ENCODE measurements at regions not wholly inside any gene's neighbourhood (a gene's known extent, or its start where the extent isn't known, plus 50 kb on each side); places are given as distances from the start of the nearest gene placed in this dataset.

DNA sequence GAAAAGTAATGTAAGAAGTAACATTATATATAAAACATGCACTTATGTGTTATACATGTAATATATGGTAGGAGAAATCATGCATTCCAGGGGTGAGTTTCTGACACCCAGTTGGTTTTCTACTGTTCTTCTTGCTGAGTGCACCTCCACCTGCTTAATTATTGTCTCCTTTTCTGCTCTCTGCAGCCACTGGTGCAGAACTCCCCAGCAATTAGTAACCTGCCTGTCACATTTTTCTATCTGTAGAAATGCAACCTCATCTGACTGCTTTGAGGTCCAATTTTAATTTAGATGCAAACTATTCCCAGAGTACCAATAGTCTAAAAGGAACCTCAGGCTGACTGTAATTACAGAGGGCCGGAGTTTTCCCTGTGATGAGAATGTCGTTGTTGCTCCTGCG is 842.1 kb downstream of the AACS start:
- DNase-seq: no peak
- no peak for ATAC-seq
- no peaks in the 10 kb centered on the region for H3K4me1 ChIP-seq

GRCh38 chr12:125919856-125920470 is 854.7 kb downstream of the AACS start:
- no peak overlapping the region for H3K27ac ChIP-seq

More for the DNA sequence above, 842.1 kb downstream of the AACS start:
- Histone ChIP-seq H3K27me3 (no peaks in the 10 kb centered on the region), H3K36me3 (no peaks in the 10 kb centered on the region), H3K27ac (no peak overlapping the region), H3K9me3 (no peaks in the 10 kb centered on the region), H3K4me3 (no peak overlapping the region)
- TF ChIP-seq, protein P1, sequence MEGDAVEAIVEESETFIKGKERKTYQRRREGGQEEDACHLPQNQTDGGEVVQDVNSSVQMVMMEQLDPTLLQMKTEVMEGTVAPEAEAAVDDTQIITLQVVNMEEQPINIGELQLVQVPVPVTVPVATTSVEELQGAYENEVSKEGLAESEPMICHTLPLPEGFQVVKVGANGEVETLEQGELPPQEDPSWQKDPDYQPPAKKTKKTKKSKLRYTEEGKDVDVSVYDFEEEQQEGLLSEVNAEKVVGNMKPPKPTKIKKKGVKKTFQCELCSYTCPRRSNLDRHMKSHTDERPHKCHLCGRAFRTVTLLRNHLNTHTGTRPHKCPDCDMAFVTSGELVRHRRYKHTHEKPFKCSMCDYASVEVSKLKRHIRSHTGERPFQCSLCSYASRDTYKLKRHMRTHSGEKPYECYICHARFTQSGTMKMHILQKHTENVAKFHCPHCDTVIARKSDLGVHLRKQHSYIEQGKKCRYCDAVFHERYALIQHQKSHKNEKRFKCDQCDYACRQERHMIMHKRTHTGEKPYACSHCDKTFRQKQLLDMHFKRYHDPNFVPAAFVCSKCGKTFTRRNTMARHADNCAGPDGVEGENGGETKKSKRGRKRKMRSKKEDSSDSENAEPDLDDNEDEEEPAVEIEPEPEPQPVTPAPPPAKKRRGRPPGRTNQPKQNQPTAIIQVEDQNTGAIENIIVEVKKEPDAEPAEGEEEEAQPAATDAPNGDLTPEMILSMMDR (IDR thresholded peaks at IDR 0.05): no peak
- intact Hi-C loops (cut with DNase I): no loop called here

GRCh38 chr12:125922330-125922729 is 857.1 kb downstream of the AACS start:
- Histone ChIP-seq H3K4me1 (no peaks in the 10 kb centered on the region), H3K9me3 (no peaks in the 10 kb centered on the region), H3K27me3 (no peaks in the 10 kb centered on the region), H3K4me3 (no peak overlapping the region), H3K36me3 (no peaks in the 10 kb centered on the region), H3K27ac (no peak overlapping the region)
- TF ChIP-seq, protein P1 (IDR thresholded peaks at IDR 0.05): no peak
- intact Hi-C loops (cut with DNase I): no loop called here
- no peak for ATAC-seq
- no peak for DNase-seq

More at GRCh38 chr12:125919856-125920470, 854.7 kb downstream of the AACS start:
- no peak for DNase-seq
- H3K27me3 ChIP-seq: no peaks in the 10 kb centered on the region
- H3K36me3 ChIP-seq: no peaks in the 10 kb centered on the region
- no peak for ATAC-seq
- no peaks in the 10 kb centered on the region for H3K4me1 ChIP-seq
- TF ChIP-seq, protein P1 (IDR thresholded peaks at IDR 0.05): no peak
- no peak overlapping the region for H3K4me3 ChIP-seq
- H3K9me3 ChIP-seq: no peaks in the 10 kb centered on the region
- intact Hi-C loops (cut with DNase I): no loop called here

DNA sequence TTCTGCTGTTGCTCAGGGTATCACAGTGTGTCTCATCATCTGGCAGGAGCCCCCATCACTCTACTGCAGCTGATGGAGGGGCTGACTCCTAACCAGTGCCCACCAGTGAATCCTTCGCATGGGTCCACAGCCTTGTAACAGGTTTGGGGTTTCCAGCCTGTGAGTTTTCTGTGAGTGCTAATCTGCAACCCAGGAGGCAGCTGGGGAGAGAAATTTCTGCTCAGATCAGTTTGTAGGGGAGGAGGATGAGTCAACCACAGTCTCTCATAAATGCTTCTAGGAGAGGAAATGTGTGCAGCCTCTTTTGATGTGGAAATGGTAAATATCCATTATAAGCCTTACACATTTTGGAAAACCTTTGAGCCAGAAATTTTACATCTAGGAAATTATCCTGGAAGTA is 871.3 kb downstream of the AACS start:
- Histone ChIP-seq H3K27me3 (no peaks in the 10 kb centered on the region), H3K36me3 (no peaks in the 10 kb centered on the region), H3K4me3 (no peak overlapping the region), H3K27ac (no peak overlapping the region), H3K9me3 (no peaks in the 10 kb centered on the region), H3K4me1 (no peaks in the 10 kb centered on the region)
- TF ChIP-seq, protein P1 (IDR thresholded peaks at IDR 0.05): no peak
- ATAC-seq (no peak), DNase-seq (no peak)
- intact Hi-C loops (cut with DNase I): no loop called here

GRCh38 chr12:125944446-125944845 is 879.2 kb downstream of the AACS start:
- no peak for DNase-seq
- intact Hi-C loops (cut with DNase I): no loop called here
- Histone ChIP-seq H3K27me3 (no peaks in the 10 kb centered on the region), H3K27ac (no peak overlapping the region), H3K9me3 (no peaks in the 10 kb centered on the region), H3K36me3 (no peaks in the 10 kb centered on the region), H3K4me1 (no peaks in the 10 kb centered on the region), H3K4me3 (no peak overlapping the region)
- ATAC-seq: no peak
- TF ChIP-seq, protein P1 (IDR thresholded peaks at IDR 0.05): no peak

DNA sequence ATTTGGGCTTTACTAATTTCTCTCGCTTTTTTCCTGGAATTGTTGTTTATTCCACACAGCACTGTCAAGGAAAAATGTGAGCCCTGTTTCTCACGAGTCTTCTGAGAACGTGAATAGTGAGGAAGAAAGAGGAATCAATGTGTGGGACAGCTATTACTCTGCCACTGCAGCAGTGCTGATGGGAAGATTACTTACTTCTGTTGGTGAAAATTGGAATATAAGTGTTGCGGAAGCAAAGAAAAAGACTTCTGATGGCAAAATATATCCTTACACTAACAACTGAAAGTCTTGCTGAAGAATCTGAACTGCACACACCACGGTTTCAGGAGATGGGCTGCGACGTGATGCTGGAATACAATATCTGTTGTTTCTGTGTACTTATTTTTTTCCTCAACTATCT is 884.2 kb downstream of the AACS start:
- TF ChIP-seq, protein P1 (IDR thresholded peaks at IDR 0.05): no peak
- no peak overlapping the region for H3K4me3 ChIP-seq
- H3K27ac ChIP-seq: no peak overlapping the region
- no peaks in the 10 kb centered on the region for H3K9me3 ChIP-seq
- ATAC-seq: no peak
- intact Hi-C loops (cut with DNase I): no loop called here
- no peaks in the 10 kb centered on the region for H3K27me3 ChIP-seq
- no peak for DNase-seq
- H3K36me3 ChIP-seq: no peaks in the 10 kb centered on the region
- H3K4me1 ChIP-seq: no peaks in the 10 kb centered on the region

All from upper lobe of right lung (tissue), 1 donor.